Endothelial cell of umbilical vein (primary cell): ENCODE measurements at regions not wholly inside any gene's neighbourhood (a gene's known extent, or its start where the extent isn't known, plus 50 kb on each side); places are given as distances from the start of the nearest gene placed in this dataset.

Source experiments
- EZH2 ChIP-seq: IDR thresholded peaks from 2 replicates; pipeline ENCODE4 v1.6.1; 2012; ENCODE audit warnings: borderline replicate concordance, low read depth, mild to moderate bottlenecking, moderate library complexity, low read length, inconsistent platforms; ENCODE audit not compliant: severe bottlenecking
- FOS ChIP-seq: IDR thresholded peaks from 2 replicates; pipeline ENCODE4 v1.6.1; 2011; ENCODE audit warnings: mild to moderate bottlenecking, low read length, moderate library complexity, borderline replicate concordance; ENCODE audit not compliant: insufficient read depth
- GATA2 ChIP-seq: IDR thresholded peaks from 2 replicates; pipeline ENCODE4 v1.7.0; 2011; ENCODE audit warnings: low read depth, mild to moderate bottlenecking, moderate library complexity, mixed read lengths, low read length; ENCODE audit not compliant: insufficient read length, insufficient read depth
- JUN ChIP-seq: IDR thresholded peaks from 2 replicates; pipeline ENCODE4 v1.6.1; 2011; ENCODE audit warnings: borderline replicate concordance, low read depth; ENCODE audit not compliant: insufficient read length, insufficient read depth
- MAX ChIP-seq: IDR thresholded peaks from 2 replicates; pipeline ENCODE4 v1.6.1; 2011; ENCODE audit not compliant: insufficient read depth, insufficient read length
- MYC ChIP-seq: IDR thresholded peaks from one replicate; pipeline ENCODE4 v1.6.1; 2011; ENCODE audit warnings: mild to moderate bottlenecking, low read depth, low read length
- POLR2A ChIP-seq: IDR thresholded peaks from 2 replicates; pipeline ENCODE4 v1.6.1; 2012; ENCODE audit warnings: low read depth, mild to moderate bottlenecking, control low read depth, low read length
- POLR2AphosphoS5 ChIP-seq: IDR thresholded peaks from 2 replicates; pipeline ENCODE4 v1.6.1; 2012; ENCODE audit warnings: low read depth, mild to moderate bottlenecking, control low read depth, low read length, moderate library complexity; ENCODE audit not compliant: insufficient read depth
- TF ChIP-seq, protein P1 (sequence below), 2 donors: IDR thresholded peaks; 1 replicate in 1 of 2; 2 replicates in 1 of 2; pipeline ENCODE4 v1.5.1; 2011; ENCODE audit warnings: low read length in 2 of 2, mild to moderate bottlenecking in 2 of 2, moderate library complexity in 2 of 2, control low read depth in 1 of 2, inconsistent platforms in 1 of 2, low read depth in 1 of 2; ENCODE audit not compliant: insufficient read depth in 1 of 2; ENCODE audit errors: extremely low read depth in 1 of 2

- TF ChIP-seq, protein P1, sequence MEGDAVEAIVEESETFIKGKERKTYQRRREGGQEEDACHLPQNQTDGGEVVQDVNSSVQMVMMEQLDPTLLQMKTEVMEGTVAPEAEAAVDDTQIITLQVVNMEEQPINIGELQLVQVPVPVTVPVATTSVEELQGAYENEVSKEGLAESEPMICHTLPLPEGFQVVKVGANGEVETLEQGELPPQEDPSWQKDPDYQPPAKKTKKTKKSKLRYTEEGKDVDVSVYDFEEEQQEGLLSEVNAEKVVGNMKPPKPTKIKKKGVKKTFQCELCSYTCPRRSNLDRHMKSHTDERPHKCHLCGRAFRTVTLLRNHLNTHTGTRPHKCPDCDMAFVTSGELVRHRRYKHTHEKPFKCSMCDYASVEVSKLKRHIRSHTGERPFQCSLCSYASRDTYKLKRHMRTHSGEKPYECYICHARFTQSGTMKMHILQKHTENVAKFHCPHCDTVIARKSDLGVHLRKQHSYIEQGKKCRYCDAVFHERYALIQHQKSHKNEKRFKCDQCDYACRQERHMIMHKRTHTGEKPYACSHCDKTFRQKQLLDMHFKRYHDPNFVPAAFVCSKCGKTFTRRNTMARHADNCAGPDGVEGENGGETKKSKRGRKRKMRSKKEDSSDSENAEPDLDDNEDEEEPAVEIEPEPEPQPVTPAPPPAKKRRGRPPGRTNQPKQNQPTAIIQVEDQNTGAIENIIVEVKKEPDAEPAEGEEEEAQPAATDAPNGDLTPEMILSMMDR (IDR thresholded peaks at IDR 0.05; ENCODE audit: extremely low read depth in 1 of 2, insufficient read depth in 1 of 2, low read depth in 1 of 2, low read length in 2 of 2), result no peak
- TF ChIP-seq EZH2 (no peak), POLR2AphosphoS5 (no peak), JUN (no peak), POLR2A (no peak), MAX (no peak), GATA2 (no peak), MYC (no peak), FOS (no peak)
Observed at GRCh38 chr2:37849911-37850310, 75.2 kb upstream of the RMDN2 start.
